Spleen (tissue), 11 donors: ENCODE measurements at regions not wholly inside any gene's neighbourhood (a gene's known extent, or its start where the extent isn't known, plus 50 kb on each side); places are given as distances from the start of the nearest gene placed in this dataset.

Experiments
- DNase-seq: peaks from one replicate; pipeline ENCODE4 v3.0.0-alpha.2; 2020
- H3K27ac ChIP-seq, 8 donors: fragments of 200-600 bp; sonication (generic) in 7 of 8; 1 replicate in 4 of 8; 2 replicates in 4 of 8; pipeline versions ENCODE4 v1.5.0 to v1.8.0; 2016 to 2021; ENCODE audit warnings: inconsistent platforms in 4 of 8, mild to moderate bottlenecking in 4 of 8, moderate library complexity in 1 of 8
- H3K27me3 ChIP-seq, 7 donors: fragments of 200-600 bp; sonication (generic) in 6 of 7; replicated peaks in 1 of 7; 1 replicate in 4 of 7; 2 replicates in 3 of 7; pipeline versions ENCODE4 v1.5.0 to v1.8.0; 2016 to 2021; ENCODE audit warnings: inconsistent platforms in 3 of 7, mild to moderate bottlenecking in 1 of 7
- H3K36me3 ChIP-seq, 6 donors: fragments of 200-600 bp; sonication (generic) in 5 of 6; 1 replicate in 4 of 6; 2 replicates in 2 of 6; pipeline versions ENCODE4 v1.5.0 to v1.8.0; 2016 to 2021; ENCODE audit warnings: inconsistent platforms in 2 of 6
- H3K4me1 ChIP-seq, 6 donors: fragments of 200-600 bp; sonication (generic) in 5 of 6; 1 replicate in 3 of 6; 2 replicates in 3 of 6; pipeline versions ENCODE4 v1.5.0 to v1.8.0; 2016 to 2021; ENCODE audit warnings: inconsistent platforms in 3 of 6
- H3K4me3 ChIP-seq, 8 donors: fragments of 200-600 bp; sonication (generic) in 7 of 8; 1 replicate in 4 of 8; 2 replicates in 4 of 8; pipeline versions ENCODE4 v1.5.0 to v1.8.0; 2016 to 2021; ENCODE audit warnings: inconsistent platforms in 4 of 8, mild to moderate bottlenecking in 4 of 8, moderate library complexity in 2 of 8
- H3K9me3 ChIP-seq, 8 donors: fragments of 200-600 bp; sonication (generic) in 7 of 8; 1 replicate in 4 of 8; 2 replicates in 4 of 8; pipeline versions ENCODE4 v1.5.0 to v1.8.0; 2016 to 2021; ENCODE audit warnings: inconsistent platforms in 4 of 8
- CTCF ChIP-seq, 11 experiments: fragments of 200-600 bp in 7 of 11; fragments of 450-650 bp in 4 of 11; sonication (generic) in 4 of 11; IDR thresholded peaks in 8 of 11; conservative IDR thresholded peaks in 3 of 11; 1 replicate in 7 of 11; 2 replicates in 4 of 11; pipeline versions ENCODE4 v1.4.0 to v1.8.0; 2016 to 2021; ENCODE audit warnings: antibody characterized with exemption in 11 of 11, inconsistent platforms in 4 of 11, mild to moderate bottlenecking in 1 of 11
- POLR2A ChIP-seq, 3 donors: fragments of 450-650 bp; IDR thresholded peaks; one replicate each; pipeline ENCODE4 v1.5.1; 2017; ENCODE audit warnings: antibody characterized with exemption in 3 of 3, mild to moderate bottlenecking in 1 of 3
- POLR2AphosphoS5 ChIP-seq, 3 donors: sonication (generic); formaldehyde crosslinking; IDR thresholded peaks; one replicate each; pipeline ENCODE4 v1.5.1; 2017; ENCODE audit warnings: antibody characterized with exemption in 3 of 3
- WGBS, 5 donors: extraction: QIAGEN DNeasy Blood & Tissue Kit in 3 of 5; methylation state at CpG; one replicate each; pipeline versions ENCODE4 v1.1.5 to v1.1.7; 2013 to 2018; 5-methylcytosine and 5-hydroxymethylcytosine counted together
- intact Hi-C: fragments of 100-400 bp; cut with DNase I; formaldehyde crosslinking; loops from one replicate; pipeline ENCODE4 v1.15.0; 2023; ENCODE audit warnings: low total_unique reads
- donor health status: healthy with polysubstance abuse.
- donor health status: DM: no; HTN: no; CAD: no; lungs with moderate emphysema.
- donor health status: DM: no; HTN: no; CAD: no.
- donor health status: Bipolar disorder and iron deficiency.
- donor health status: healthy.
- donor health status: DM: no; HTN: no; CAD: no.
- donor health status: DM: yes; HTN: yes; CAD: no.

- Histone ChIP-seq H3K27me3 (no peaks in the 10 kb centered on the region), H3K36me3 (no peaks in the 10 kb centered on the region), H3K4me1 (no peaks in the 10 kb centered on the region), H3K27ac (no peak overlapping the region), H3K4me3 (no peak overlapping the region), H3K9me3 (peaks cover 0 to 14% (median 0%) of the 10 kb centered on the region in 8 donors)
- TF ChIP-seq POLR2AphosphoS5 (IDR thresholded peaks at IDR 0.05) (no peak), CTCF (IDR thresholded peaks at IDR 0.05 in 8 of 11, conservative IDR thresholded peaks at IDR 0.05 in 3 of 11) (no peak), POLR2A (IDR thresholded peaks at IDR 0.05) (no peak)
- DNase-seq, result no peak
- intact Hi-C loops, result no loop called here
- 47 to 85% (median 77%) methylated on average over 1 of the region's 1 CpG for WGBS, 5 donors
These were observed 167.0 kb upstream of the PCDH7 start for GRCh38 chr4:30553151-30553550.

GRCh38 chr4:30553706-30554105 lies 166.5 kb upstream of the PCDH7 start:
- H3K27me3 ChIP-seq, result no peaks in the 10 kb centered on the region
- WGBS, 5 donors, result 33 to 60% (median 48%) methylated on average over 1 of the region's 1 CpG
- no peaks in the 10 kb centered on the region for H3K36me3 ChIP-seq
- TF ChIP-seq CTCF (IDR thresholded peaks at IDR 0.05 in 8 of 11, conservative IDR thresholded peaks at IDR 0.05 in 3 of 11) (no peak), POLR2A (IDR thresholded peaks at IDR 0.05) (no peak), POLR2AphosphoS5 (IDR thresholded peaks at IDR 0.05) (no peak)
- DNase-seq, result no peak
- H3K27ac ChIP-seq, result no peak overlapping the region
- no peak overlapping the region for H3K4me3 ChIP-seq
- H3K4me1 ChIP-seq, result no peaks in the 10 kb centered on the region
- peaks cover 0 to 14% (median 0%) of the 10 kb centered on the region in 8 donors for H3K9me3 ChIP-seq
- intact Hi-C loops, result no loop called here

GRCh38 chr4:30555775-30556174 lies 164.4 kb upstream of the PCDH7 start:
- Histone ChIP-seq H3K27ac (no peak overlapping the region), H3K4me3 (no peak overlapping the region), H3K9me3 (peaks cover 0 to 14% (median 0%) of the 10 kb centered on the region in 8 donors), H3K4me1 (no peaks in the 10 kb centered on the region), H3K36me3 (no peaks in the 10 kb centered on the region), H3K27me3 (no peaks in the 10 kb centered on the region)
- 70 to 88% (median 82%) methylated on average over 1 of the region's 1 CpG for WGBS, 5 donors
- DNase-seq, result no peak
- no peak for TF ChIP-seq CTCF (IDR thresholded peaks at IDR 0.05 in 8 of 11, conservative IDR thresholded peaks at IDR 0.05 in 3 of 11)
- no peak for TF ChIP-seq POLR2A (IDR thresholded peaks at IDR 0.05)
- no peak for TF ChIP-seq POLR2AphosphoS5 (IDR thresholded peaks at IDR 0.05)
- intact Hi-C loops, result no loop called here

- H3K4me1 ChIP-seq, result no peaks in the 10 kb centered on the region
- 69 to 80% (median 78%) methylated on average over 4 of the region's 4 CpGs for WGBS, 5 donors
- no peak overlapping the region for H3K27ac ChIP-seq
- intact Hi-C loops, result no loop called here
- no peak for DNase-seq
- peaks cover 0 to 24% (median 11%) of the 10 kb centered on the region in 8 donors for H3K9me3 ChIP-seq
- H3K27me3 ChIP-seq, result no peaks in the 10 kb centered on the region
- no peak overlapping the region for H3K4me3 ChIP-seq
- TF ChIP-seq CTCF (IDR thresholded peaks at IDR 0.05 in 8 of 11, conservative IDR thresholded peaks at IDR 0.05 in 3 of 11) (no peak), POLR2AphosphoS5 (IDR thresholded peaks at IDR 0.05) (no peak), POLR2A (IDR thresholded peaks at IDR 0.05) (no peak)
- no peaks in the 10 kb centered on the region for H3K36me3 ChIP-seq
These were observed 160.7 kb upstream of the PCDH7 start for GRCh38 chr4:30559481-30559880.
